Upper lobe of right lung (tissue), 1 donor: ENCODE measurements at regions not wholly inside any gene's neighbourhood (a gene's known extent, or its start where the extent isn't known, plus 50 kb on each side); places are given as distances from the start of the nearest gene placed in this dataset.

Source experiments
- ATAC-seq: fragments of 200-7000 bp; cut with Tn5 transposase; one replicate; pipeline ENCODE4 v1.9.1; 2020; ENCODE audit warnings: mild to moderate bottlenecking, moderate library complexity
- DNase-seq: peaks from one replicate; pipeline ENCODE4 v3.0.0-alpha.2; 2020
- H3K27ac ChIP-seq: fragments of 200-600 bp; one replicate; pipeline ENCODE4 v1.8.0; 2022
- H3K27me3 ChIP-seq: fragments of 200-600 bp; one replicate; pipeline ENCODE4 v1.8.0; 2022; ENCODE audit warnings: mild to moderate bottlenecking
- H3K36me3 ChIP-seq: fragments of 200-600 bp; one replicate; pipeline ENCODE4 v1.8.0; 2022
- H3K4me1 ChIP-seq: fragments of 200-600 bp; one replicate; pipeline ENCODE4 v1.8.0; 2022
- H3K4me3 ChIP-seq: fragments of 200-600 bp; one replicate; pipeline ENCODE4 v1.8.0; 2022; ENCODE audit warnings: mild to moderate bottlenecking
- H3K9me3 ChIP-seq: fragments of 200-600 bp; one replicate; pipeline ENCODE4 v1.8.0; 2022
- CTCF ChIP-seq: fragments of 200-600 bp; IDR thresholded peaks from one replicate; pipeline ENCODE4 v1.8.0; 2022; ENCODE audit warnings: antibody characterized with exemption
- intact Hi-C: fragments of 100-400 bp; cut with DNase I; formaldehyde crosslinking; loops from one replicate; pipeline ENCODE4 v1.11.0; 2022
- donor health status: DM: no; HTN: yes; CAD: no; lungs with severe emphysema.

DNA sequence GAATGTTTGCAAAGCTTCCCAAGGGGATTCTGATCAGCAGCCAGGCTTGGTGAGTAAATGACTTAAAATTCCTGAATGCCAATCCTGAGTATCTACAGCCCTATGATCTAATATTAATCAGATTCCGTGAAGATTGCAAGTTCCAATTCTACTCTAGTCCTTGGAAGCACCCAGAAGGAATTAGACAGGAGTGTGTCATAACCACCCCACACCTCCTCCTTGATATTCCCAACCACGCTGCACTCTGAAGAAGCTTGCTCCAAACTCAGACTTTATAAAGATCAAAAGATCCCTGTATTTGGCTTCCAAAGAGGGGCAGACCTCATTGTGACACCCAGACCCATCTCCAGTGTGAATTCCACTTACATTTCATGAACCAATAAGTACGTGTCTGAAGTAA is 306.0 kb downstream of the BCL11B start:
- no peaks in the 10 kb centered on the region for H3K4me1 ChIP-seq
- DNase-seq (no peak), ATAC-seq (no peak)
- TF ChIP-seq CTCF: no peak
- intact Hi-C loops: no loop called here
- no peaks in the 10 kb centered on the region for H3K27me3 ChIP-seq
- H3K9me3 ChIP-seq: no peaks in the 10 kb centered on the region
- H3K4me3 ChIP-seq: no peak overlapping the region
- no peaks in the 10 kb centered on the region for H3K36me3 ChIP-seq
- H3K27ac ChIP-seq: no peak overlapping the region

- Histone ChIP-seq H3K4me1 (no peaks in the 10 kb centered on the region), H3K27me3 (no peaks in the 10 kb centered on the region), H3K36me3 (no peaks in the 10 kb centered on the region), H3K27ac (no peak overlapping the region), H3K9me3 (no peaks in the 10 kb centered on the region), H3K4me3 (no peak overlapping the region)
- ATAC-seq: no peak
- intact Hi-C loops: no loop called here
- no peak for DNase-seq
- TF ChIP-seq CTCF: no peak
Observed at GRCh38 chr14:98966475-98967162, 305.4 kb downstream of the BCL11B start.

DNA sequence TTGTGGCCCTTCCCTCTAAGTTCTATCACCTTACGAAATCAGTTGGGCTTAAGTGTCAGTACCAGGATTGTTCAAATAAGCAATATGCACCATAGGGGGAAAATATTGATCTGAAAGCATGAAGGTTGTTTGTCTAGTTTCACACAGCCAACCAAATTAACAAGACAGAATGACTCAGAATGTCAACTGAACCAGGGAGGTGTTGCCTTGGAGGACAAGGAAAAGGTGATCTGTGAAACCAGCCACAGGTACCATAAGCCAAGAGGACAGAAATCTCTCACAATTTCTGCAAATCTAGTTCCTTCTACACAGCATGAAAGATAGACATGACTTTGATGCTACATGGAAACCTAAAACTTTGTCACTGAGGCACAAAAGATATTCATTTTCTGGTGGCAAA is 297.9 kb downstream of the BCL11B start:
- Histone ChIP-seq H3K27ac (no peak overlapping the region), H3K4me3 (no peak overlapping the region), H3K4me1 (no peaks in the 10 kb centered on the region), H3K36me3 (no peaks in the 10 kb centered on the region), H3K27me3 (no peaks in the 10 kb centered on the region), H3K9me3 (peaks cover 4% of the 10 kb centered on the region)
- TF ChIP-seq CTCF: no peak
- no peak for ATAC-seq
- intact Hi-C loops: no loop called here
- DNase-seq: no peak

DNA sequence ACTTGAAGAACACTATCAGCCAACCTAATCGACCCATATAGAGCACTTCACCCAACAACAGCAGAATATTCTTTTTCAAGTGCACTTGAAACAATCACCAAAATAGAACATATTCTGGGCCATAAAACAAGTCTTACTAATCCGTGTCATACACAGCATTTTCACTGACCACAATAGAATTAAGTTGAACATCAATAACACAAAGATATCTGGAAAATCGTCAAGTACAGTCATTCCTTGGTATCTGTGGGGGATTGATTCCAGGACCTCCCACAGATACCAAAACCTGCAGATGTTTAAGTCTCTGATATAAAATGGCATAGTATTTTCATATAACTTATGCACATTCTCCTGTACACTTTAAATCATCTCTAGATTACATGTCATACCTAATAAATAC is 295.7 kb downstream of the BCL11B start:
- no peak overlapping the region for H3K4me3 ChIP-seq
- peaks cover 4% of the 10 kb centered on the region for H3K9me3 ChIP-seq
- H3K4me1 ChIP-seq: no peaks in the 10 kb centered on the region
- intact Hi-C loops: no loop called here
- H3K36me3 ChIP-seq: no peaks in the 10 kb centered on the region
- ATAC-seq: no peak
- TF ChIP-seq CTCF: no peak
- no peak for DNase-seq
- no peak overlapping the region for H3K27ac ChIP-seq
- H3K27me3 ChIP-seq: no peaks in the 10 kb centered on the region

- Histone ChIP-seq H3K4me3 (no peak overlapping the region), H3K27me3 (no peaks in the 10 kb centered on the region), H3K4me1 (no peaks in the 10 kb centered on the region), H3K9me3 (peaks cover 4% of the 10 kb centered on the region), H3K27ac (no peak overlapping the region), H3K36me3 (no peaks in the 10 kb centered on the region)
- intact Hi-C loops: no loop called here
- DNase-seq (no peak), ATAC-seq (no peak)
- no peak for TF ChIP-seq CTCF
Observed at GRCh38 chr14:98977451-98977850, 294.5 kb downstream of the BCL11B start.

GRCh38 chr14:98982986-98983385 is 289.0 kb downstream of the BCL11B start:
- peaks cover 4% of the 10 kb centered on the region for H3K9me3 ChIP-seq
- no peak overlapping the region for H3K4me3 ChIP-seq
- DNase-seq: no peak
- no peaks in the 10 kb centered on the region for H3K4me1 ChIP-seq
- H3K36me3 ChIP-seq: no peaks in the 10 kb centered on the region
- H3K27ac ChIP-seq: no peak overlapping the region
- no peak for ATAC-seq
- H3K27me3 ChIP-seq: no peaks in the 10 kb centered on the region
- no peak for TF ChIP-seq CTCF
- intact Hi-C loops: no loop called here
